ENCODE measurements at regions not wholly inside any gene's neighbourhood (a gene's known extent, or its start where the extent isn't known, plus 50 kb on each side); places are given as distances from the start of the nearest gene placed in this dataset.

DNA sequence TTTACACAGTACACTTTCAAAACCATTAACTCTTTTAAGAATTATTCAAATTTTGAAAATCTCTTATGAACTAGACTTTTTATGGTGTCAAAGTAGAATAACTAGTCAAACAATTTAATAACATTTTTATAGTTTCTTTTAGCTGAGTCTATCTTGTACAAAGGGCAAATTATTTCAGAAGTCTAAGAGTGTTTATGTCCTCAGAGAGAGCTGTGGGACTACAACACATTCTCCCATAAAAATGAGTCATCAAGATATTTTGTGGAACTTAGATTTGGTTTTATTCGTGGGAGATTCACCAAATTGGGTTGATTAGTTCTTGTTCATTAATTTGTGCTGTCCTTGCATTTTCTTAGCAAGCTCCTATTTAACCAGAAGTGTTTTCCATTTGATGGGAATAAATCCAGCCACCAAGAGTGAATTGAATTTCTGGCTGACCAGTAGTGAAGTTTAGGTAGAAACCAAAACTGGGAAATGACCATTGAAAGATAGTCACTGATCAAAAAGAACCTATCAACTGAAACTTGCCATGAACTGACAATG is 291.0 kb downstream of the DLEU7 start:
- H3K4me3 ChIP-seq (ENCODE audit: low read depth, low read length): no peak overlapping the region
- DNase-seq (ENCODE audit: low read depth): no peak
- no peak for TF ChIP-seq CTCF (IDR thresholded peaks at IDR 0.05; ENCODE audit: insufficient read depth, low read length, severe bottlenecking)
- no peaks in the 10 kb centered on the region for H3K27me3 ChIP-seq (ENCODE audit: control insufficient read depth, insufficient read depth, low read length)
- no peak for FAIRE-seq
- no peaks in the 10 kb centered on the region for H3K36me3 ChIP-seq (ENCODE audit: control insufficient read depth, insufficient read depth, low read length)

DNA sequence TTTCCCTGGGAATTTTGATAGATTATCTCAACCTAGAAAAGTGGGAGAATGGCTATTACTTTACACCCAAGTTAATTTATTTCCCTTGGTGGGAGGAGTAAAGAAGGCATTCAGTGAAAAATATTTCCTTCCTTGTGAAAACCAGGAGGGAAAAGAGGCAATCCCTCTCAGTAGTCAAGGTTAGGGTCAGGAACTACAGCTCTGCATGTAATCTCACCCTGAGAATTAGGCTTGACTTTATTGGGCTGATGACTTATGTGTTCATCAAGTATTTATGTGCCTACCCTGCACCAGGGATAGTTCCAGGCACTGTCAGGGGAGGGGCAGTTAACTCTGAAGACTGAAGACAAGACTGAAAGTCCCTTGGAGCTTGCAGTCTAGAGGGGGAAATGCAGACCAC is 281.8 kb downstream of the DLEU7 start:
- DNase-seq (ENCODE audit: low read depth) (no peak), FAIRE-seq (no peak)
- TF ChIP-seq CTCF (IDR thresholded peaks at IDR 0.05; ENCODE audit: insufficient read depth, low read length, severe bottlenecking): no peak
- Histone ChIP-seq H3K36me3 (ENCODE audit: control insufficient read depth, insufficient read depth, low read length) (no peaks in the 10 kb centered on the region), H3K4me3 (ENCODE audit: low read depth, low read length) (no peak overlapping the region), H3K27me3 (ENCODE audit: control insufficient read depth, insufficient read depth, low read length) (no peaks in the 10 kb centered on the region)

- Histone ChIP-seq H3K27me3 (ENCODE audit: control insufficient read depth, insufficient read depth, low read length) (no peaks in the 10 kb centered on the region), H3K36me3 (ENCODE audit: control insufficient read depth, insufficient read depth, low read length) (no peaks in the 10 kb centered on the region), H3K4me3 (ENCODE audit: low read depth, low read length) (no peak overlapping the region)
- DNase-seq (ENCODE audit: low read depth): no peak
- TF ChIP-seq CTCF (IDR thresholded peaks at IDR 0.05; ENCODE audit: insufficient read depth, low read length, severe bottlenecking): no peak
- FAIRE-seq: no peak
Observed at GRCh38 chr13:50566646-50567045, 276.8 kb downstream of the DLEU7 start.

DNA sequence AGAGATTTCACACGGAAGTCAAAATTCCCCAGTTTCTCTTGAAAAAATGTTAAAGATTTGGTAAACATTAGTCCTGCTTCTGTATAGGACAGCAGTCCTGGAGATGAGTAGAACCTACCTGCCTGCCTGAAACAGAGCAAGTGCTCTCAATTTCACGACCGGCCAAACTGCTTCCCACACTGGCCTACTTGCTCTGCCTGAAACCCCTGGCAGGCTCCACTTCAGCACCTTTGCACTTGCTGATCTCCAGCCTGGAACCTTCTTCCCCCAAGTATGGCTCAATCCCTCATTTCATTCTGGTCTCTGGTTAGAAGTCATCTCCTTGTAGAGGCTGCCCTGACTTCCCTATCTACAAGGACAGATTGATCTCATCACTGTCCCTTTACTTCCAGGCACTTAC is 271.4 kb downstream of the DLEU7 start:
- Histone ChIP-seq H3K27me3 (ENCODE audit: control insufficient read depth, insufficient read depth, low read length) (no peaks in the 10 kb centered on the region), H3K4me3 (ENCODE audit: low read depth, low read length) (no peak overlapping the region), H3K36me3 (ENCODE audit: control insufficient read depth, insufficient read depth, low read length) (no peaks in the 10 kb centered on the region)
- no peak for TF ChIP-seq CTCF (IDR thresholded peaks at IDR 0.05; ENCODE audit: insufficient read depth, low read length, severe bottlenecking)
- DNase-seq (ENCODE audit: low read depth) (no peak), FAIRE-seq (no peak)

GRCh38 chr13:50573066-50573465 is 270.4 kb downstream of the DLEU7 start:
- no peak for FAIRE-seq
- TF ChIP-seq CTCF (IDR thresholded peaks at IDR 0.05; ENCODE audit: insufficient read depth, low read length, severe bottlenecking): no peak
- Histone ChIP-seq H3K36me3 (ENCODE audit: control insufficient read depth, insufficient read depth, low read length) (no peaks in the 10 kb centered on the region), H3K27me3 (ENCODE audit: control insufficient read depth, insufficient read depth, low read length) (no peaks in the 10 kb centered on the region), H3K4me3 (ENCODE audit: low read depth, low read length) (no peak overlapping the region)
- DNase-seq (ENCODE audit: low read depth): no peak

GRCh38 chr13:50574731-50575130 is 268.8 kb downstream of the DLEU7 start:
- no peaks in the 10 kb centered on the region for H3K36me3 ChIP-seq (ENCODE audit: control insufficient read depth, insufficient read depth, low read length)
- no peak for DNase-seq (ENCODE audit: low read depth)
- no peak for TF ChIP-seq CTCF (IDR thresholded peaks at IDR 0.05; ENCODE audit: insufficient read depth, low read length, severe bottlenecking)
- no peaks in the 10 kb centered on the region for H3K27me3 ChIP-seq (ENCODE audit: control insufficient read depth, insufficient read depth, low read length)
- no peak for FAIRE-seq
- no peak overlapping the region for H3K4me3 ChIP-seq (ENCODE audit: low read depth, low read length)

All from bronchial epithelial cell (primary cell).